HCT116 (cell line): ENCODE measurements at regions not wholly inside any gene's neighbourhood (a gene's known extent, or its start where the extent isn't known, plus 50 kb on each side); places are given as distances from the start of the nearest gene placed in this dataset.

Source experiments
- ATAC-seq: fragments of 200-7000 bp; cut with Tn5 transposase; 2 replicates; pipeline ENCODE4 v1.9.1; 2020; ENCODE audit warnings: mild to moderate bottlenecking, moderate library complexity
- BruUV-seq: library from RNA; stranded (reverse); fragments of 400-500 nt; replicated peaks from 2 replicates; lab custom pipeline; 2021; lab: Mats Ljungman, UMichigan
- CTCF ChIA-PET: fragments of 300-600 bp; sonication (Branson Sonifier 250); formaldehyde crosslinking; loops from one replicate; lab custom pipeline; 2021; ENCODE audit warnings: antibody characterized with exemption; lab: Charles Lee
- POLR2A ChIA-PET: fragments of 300-600, 350-600 bp; sonication (Branson Sonifier 250); formaldehyde crosslinking; loops from one replicate; lab custom pipeline; 2021; ENCODE audit warnings: antibody characterized with exemption; lab: Charles Lee
- RAD21 ChIA-PET, 2 experiments: fragments of 300-600 bp; sonication (Branson Sonifier 250); formaldehyde crosslinking; loops; one replicate each; lab custom pipeline; 2023; ENCODE audit warnings: low total read pairs in 2 of 2; ENCODE audit not compliant: uncharacterized antibody in 2 of 2, unreplicated experiment in 2 of 2, low non-redundant PET in 1 of 2; lab: Charles Lee
- DNase-seq: peaks from one replicate; pipeline ENCODE4 v3.0.0-alpha.2; 2010; ENCODE audit warnings: low read depth, low spot score
- H2AFZ ChIP-seq: fragments of 200-600 bp; shearing (Covaris generic), sonication (generic); 2 replicates; pipeline ENCODE4 v1.6.1; 2017; ENCODE audit warnings: low read depth, mixed run types, mixed read lengths, antibody characterized with exemption, low read length; ENCODE audit not compliant: poor library complexity, severe bottlenecking
- H3K27ac ChIP-seq: 2 replicates; pipeline ENCODE4 v1.5.1; 2012; ENCODE audit warnings: low read depth, low read length
- H3K27me3 ChIP-seq: fragments of 200-600 bp; sonication (generic); 2 replicates; pipeline ENCODE4 v1.6.1; 2016; ENCODE audit warnings: mixed run types, low read length, mixed read lengths; ENCODE audit not compliant: insufficient read depth
- H3K36me3 ChIP-seq, 2 experiments: fragments of 200-500 bp in 1 of 2; fragments of 200-600 bp in 1 of 2; sonication (Bioruptor generic) in 1 of 2; sonication (generic) in 1 of 2; 2 replicates each; pipeline versions ENCODE4 v1.5.1 to v1.6.1; 2014 to 2016; ENCODE audit warnings: low read length in 2 of 2, inconsistent platforms in 1 of 2, mixed read lengths in 1 of 2, mixed run types in 1 of 2; ENCODE audit not compliant: insufficient read depth in 2 of 2, control insufficient read depth in 1 of 2
- H3K4me1 ChIP-seq, 2 experiments: fragments of 200-600 bp in 1 of 2; sonication (generic) in 1 of 2; 2 replicates each; pipeline versions ENCODE4 v1.5.1 to v1.6.1; 2012 to 2017; ENCODE audit warnings: low read length in 2 of 2, inconsistent platforms in 1 of 2, mild to moderate bottlenecking in 1 of 2, mixed read lengths in 1 of 2, mixed run types in 1 of 2, moderate library complexity in 1 of 2; ENCODE audit not compliant: insufficient read depth in 2 of 2, control insufficient read depth in 1 of 2
- H3K4me2 ChIP-seq: fragments of 200-600 bp; sonication (generic); 2 replicates; pipeline ENCODE4 v1.6.1; 2017; ENCODE audit warnings: mixed run types, low read length, mixed read lengths
- H3K4me3 ChIP-seq, 2 experiments: fragments of 200-600 bp in 1 of 2; sonication (generic) in 1 of 2; replicated peaks in 1 of 2; 2 replicates each; pipeline ENCODE4 v1.5.1; 2011 to 2016; ENCODE audit warnings: low read length in 2 of 2, control low read depth in 1 of 2, low read depth in 1 of 2, mild to moderate bottlenecking in 1 of 2, mixed read lengths in 1 of 2, mixed run types in 1 of 2
- H3K79me2 ChIP-seq: fragments of 200-600 bp; sonication (generic); 2 replicates; pipeline ENCODE4 v1.6.1; 2017; ENCODE audit warnings: mild to moderate bottlenecking, mixed run types, low read length, moderate library complexity, mixed read lengths; ENCODE audit not compliant: insufficient read depth
- H3K9ac ChIP-seq: fragments of 200-600 bp; sonication (generic); 2 replicates; pipeline ENCODE4 v1.6.1; 2016; ENCODE audit warnings: low read length, mixed read lengths
- H3K9me2 ChIP-seq: fragments of 200-600 bp; sonication (generic), shearing (Covaris generic); 2 replicates; pipeline ENCODE4 v1.6.1; 2017; ENCODE audit warnings: mixed run types, mild to moderate bottlenecking, moderate library complexity; ENCODE audit not compliant: insufficient read depth
- H3K9me3 ChIP-seq, 2 experiments: fragments of 200-500 bp in 1 of 2; fragments of 200-600 bp in 1 of 2; sonication (Bioruptor generic) in 1 of 2; sonication (generic) in 1 of 2; 2 replicates each; pipeline ENCODE4 v1.6.1; 2014 to 2017; ENCODE audit warnings: low read length in 2 of 2, mixed read lengths in 2 of 2, inconsistent platforms in 1 of 2, low read depth in 1 of 2, mild to moderate bottlenecking in 1 of 2, mixed run types in 1 of 2, moderate library complexity in 1 of 2; ENCODE audit not compliant: control insufficient read depth in 1 of 2, insufficient read depth in 1 of 2
- H4K20me1 ChIP-seq: fragments of 200-600 bp; sonication (generic), shearing (Covaris generic); 2 replicates; pipeline ENCODE4 v1.6.1; 2017; ENCODE audit warnings: mixed run types, mild to moderate bottlenecking, moderate library complexity; ENCODE audit not compliant: insufficient read depth
- CBX3 ChIP-seq: IDR thresholded peaks from 2 replicates; pipeline ENCODE4 v1.6.1; 2012; ENCODE audit warnings: low read depth
- EZH2 ChIP-seq: fragments of 200-600 bp; sonication (generic); IDR thresholded peaks from 2 replicates; pipeline ENCODE4 v1.6.1; 2017; ENCODE audit warnings: antibody characterized with exemption, mixed run types
- REST ChIP-seq: IDR thresholded peaks from 2 replicates; pipeline ENCODE4 v1.6.1; 2012; ENCODE audit warnings: low read depth
- SIN3A ChIP-seq: IDR thresholded peaks from 2 replicates; pipeline ENCODE4 v1.6.1; 2012; ENCODE audit warnings: low read depth
- intact Hi-C: fragments of 100-400 bp; cut with micrococcal nuclease; formaldehyde crosslinking; loops from 2 replicates; pipeline ENCODE4 v1.10.0; 2022
- TF ChIP-seq, protein P1 (sequence below): IDR thresholded peaks from 2 replicates; pipeline ENCODE4 v1.6.1; 2011; ENCODE audit warnings: mild to moderate bottlenecking, low read length, moderate library complexity; ENCODE audit not compliant: insufficient replicate concordance; ENCODE audit errors: extremely low read depth

DNA sequence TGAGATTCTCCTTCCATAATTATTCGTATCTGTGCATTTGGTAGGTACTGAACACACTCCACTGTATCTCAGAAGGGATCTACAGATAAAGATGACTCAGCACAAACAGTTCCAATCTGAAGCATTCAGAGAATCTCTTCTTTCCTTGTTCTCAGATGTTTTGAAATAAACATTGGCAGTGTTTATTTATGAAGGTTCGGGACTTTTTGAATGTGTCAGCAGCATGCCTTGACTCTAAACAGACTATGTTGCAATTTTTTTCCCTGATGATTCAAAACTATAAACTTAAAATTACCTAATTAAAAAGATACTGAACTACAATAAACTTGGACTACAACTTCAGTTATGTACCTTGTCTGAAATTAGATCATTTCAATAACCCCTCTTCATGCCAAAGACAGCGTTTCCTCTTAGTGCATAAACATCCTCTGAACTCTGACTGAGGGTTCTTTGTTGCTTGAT is 612.9 kb upstream of the TBL1XR1 start:
- Histone ChIP-seq H3K36me3 (no peaks in the 10 kb centered on the region), H3K4me1 (peaks cover 0 to 3% of the 10 kb centered on the region in 2 experiments; a peak in 1 of 4 replicates), H4K20me1 (no peaks in the 10 kb centered on the region), H3K9ac (no peak overlapping the region), H3K9me3 (no peaks in the 10 kb centered on the region), H3K79me2 (no peaks in the 10 kb centered on the region), H3K4me2 (no peak overlapping the region), H3K27me3 (no peaks in the 10 kb centered on the region), H3K27ac (no peak overlapping the region), H3K9me2 (no peaks in the 10 kb centered on the region), H2AFZ (no peak overlapping the region), H3K4me3 (no peak overlapping the region)
- no peak for TF ChIP-seq EZH2
- TF ChIP-seq, protein P1, sequence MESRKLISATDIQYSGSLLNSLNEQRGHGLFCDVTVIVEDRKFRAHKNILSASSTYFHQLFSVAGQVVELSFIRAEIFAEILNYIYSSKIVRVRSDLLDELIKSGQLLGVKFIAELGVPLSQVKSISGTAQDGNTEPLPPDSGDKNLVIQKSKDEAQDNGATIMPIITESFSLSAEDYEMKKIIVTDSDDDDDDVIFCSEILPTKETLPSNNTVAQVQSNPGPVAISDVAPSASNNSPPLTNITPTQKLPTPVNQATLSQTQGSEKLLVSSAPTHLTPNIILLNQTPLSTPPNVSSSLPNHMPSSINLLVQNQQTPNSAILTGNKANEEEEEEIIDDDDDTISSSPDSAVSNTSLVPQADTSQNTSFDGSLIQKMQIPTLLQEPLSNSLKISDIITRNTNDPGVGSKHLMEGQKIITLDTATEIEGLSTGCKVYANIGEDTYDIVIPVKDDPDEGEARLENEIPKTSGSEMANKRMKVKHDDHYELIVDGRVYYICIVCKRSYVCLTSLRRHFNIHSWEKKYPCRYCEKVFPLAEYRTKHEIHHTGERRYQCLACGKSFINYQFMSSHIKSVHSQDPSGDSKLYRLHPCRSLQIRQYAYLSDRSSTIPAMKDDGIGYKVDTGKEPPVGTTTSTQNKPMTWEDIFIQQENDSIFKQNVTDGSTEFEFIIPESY: no peak
- TF ChIP-seq REST: no peak
- TF ChIP-seq SIN3A: no peak
- no peak for TF ChIP-seq CBX3
- intact Hi-C loops: no loop called here
- RAD21 ChIA-PET: no interaction called here
- no peak for ATAC-seq
- POLR2A ChIA-PET: no interaction called here
- no TSS peak for BruUV-seq
- DNase-seq: no peak
- CTCF ChIA-PET: no interaction called here
